ENCODE measurements at regions not wholly inside any gene's neighbourhood (a gene's known extent, or its start where the extent isn't known, plus 50 kb on each side); places are given as distances from the start of the nearest gene placed in this dataset.

GRCh38 chr5:120886351-120886860 is 422.3 kb downstream of the PRR16 start:
- no peaks in the 10 kb centered on the region for H3K27me3 ChIP-seq
- H3K27ac ChIP-seq: no peak overlapping the region
- WGBS, 2 donors (ENCODE audit: low coverage in 1 of 2): 69 to 85% methylated on average over 3 to 7 of the region's 7 CpGs
- H3K36me3 ChIP-seq: no peaks in the 10 kb centered on the region
- H3K4me1 ChIP-seq: no peaks in the 10 kb centered on the region
- intact Hi-C loops (cut with DNase I; ENCODE audit: low total_unique reads): no loop called here
- no peak overlapping the region for H3K4me3 ChIP-seq
- no peak for DNase-seq
- H3K9me3 ChIP-seq: no peaks in the 10 kb centered on the region
- in situ Hi-C loops (cut with MboI; ENCODE audit: low pct_ligation_motif_present in 1 of 4, low pct_unique_long_range_greater_than_20kb in 1 of 4, low sequenced_read_pairs in 3 of 4): no loop called here
- no peak for TF ChIP-seq POLR2AphosphoS5 (IDR thresholded peaks at IDR 0.05)
- no peak for TF ChIP-seq POLR2A (IDR thresholded peaks at IDR 0.05)
- TF ChIP-seq CTCF (IDR thresholded peaks at IDR 0.05): no peak
- no peak for TF ChIP-seq EP300 (IDR thresholded peaks at IDR 0.05; ENCODE audit: low read depth)

GRCh38 chr5:120895660-120896059 is 431.6 kb downstream of the PRR16 start:
- H3K27ac ChIP-seq: no peak overlapping the region
- H3K9me3 ChIP-seq: no peaks in the 10 kb centered on the region
- H3K4me1 ChIP-seq: no peaks in the 10 kb centered on the region
- intact Hi-C loops (cut with DNase I; ENCODE audit: low total_unique reads): no loop called here
- no peak for DNase-seq
- no peak overlapping the region for H3K4me3 ChIP-seq
- no peaks in the 10 kb centered on the region for H3K27me3 ChIP-seq
- TF ChIP-seq EP300 (IDR thresholded peaks at IDR 0.05; ENCODE audit: low read depth) (no peak), CTCF (IDR thresholded peaks at IDR 0.05) (no peak)
- no peaks in the 10 kb centered on the region for H3K36me3 ChIP-seq
- 76 to 79% methylated on average over 2 of the region's 2 CpGs for WGBS, 2 donors (ENCODE audit: low coverage in 1 of 2)
- in situ Hi-C loops (cut with MboI; ENCODE audit: low pct_ligation_motif_present in 1 of 4, low pct_unique_long_range_greater_than_20kb in 1 of 4, low sequenced_read_pairs in 3 of 4): no loop called here

- H3K4me3 ChIP-seq: no peak overlapping the region
- in situ Hi-C loops (cut with MboI; ENCODE audit: low pct_ligation_motif_present in 1 of 4, low pct_unique_long_range_greater_than_20kb in 1 of 4, low sequenced_read_pairs in 3 of 4) (no loop called here), intact Hi-C loops (cut with DNase I; ENCODE audit: low total_unique reads) (no loop called here)
- no peaks in the 10 kb centered on the region for H3K27me3 ChIP-seq
- TF ChIP-seq CTCF (IDR thresholded peaks at IDR 0.05): no peak
- TF ChIP-seq POLR2A (IDR thresholded peaks at IDR 0.05): no peak
- TF ChIP-seq EP300 (IDR thresholded peaks at IDR 0.05; ENCODE audit: low read depth): no peak
- TF ChIP-seq POLR2AphosphoS5 (IDR thresholded peaks at IDR 0.05): no peak
- no peak overlapping the region for H3K27ac ChIP-seq
- no peaks in the 10 kb centered on the region for H3K9me3 ChIP-seq
- 14 to 35% methylated on average over 1 of the region's 1 CpG for WGBS, 2 donors (ENCODE audit: low coverage in 1 of 2)
- DNase-seq: no peak
- H3K4me1 ChIP-seq: peaks cover 0 to 3% (median 0%) of the 10 kb centered on the region in 4 donors
- H3K36me3 ChIP-seq: no peaks in the 10 kb centered on the region
Observed at GRCh38 chr5:120901199-120901598, 437.1 kb downstream of the PRR16 start.

- in situ Hi-C loops (cut with MboI; ENCODE audit: low pct_ligation_motif_present in 1 of 4, low pct_unique_long_range_greater_than_20kb in 1 of 4, low sequenced_read_pairs in 3 of 4): no loop called here
- Histone ChIP-seq H3K27me3 (no peaks in the 10 kb centered on the region), H3K4me3 (no peak overlapping the region), H3K4me1 (no peaks in the 10 kb centered on the region), H3K9me3 (no peaks in the 10 kb centered on the region), H3K27ac (no peak overlapping the region), H3K36me3 (no peaks in the 10 kb centered on the region)
- 79 to 97% methylated on average over 1 of the region's 1 CpG for WGBS, 2 donors (ENCODE audit: low coverage in 1 of 2)
- intact Hi-C loops (cut with DNase I; ENCODE audit: low total_unique reads): no loop called here
- TF ChIP-seq POLR2AphosphoS5 (IDR thresholded peaks at IDR 0.05) (no peak), EP300 (IDR thresholded peaks at IDR 0.05; ENCODE audit: low read depth) (no peak)
- DNase-seq: no peak
Observed at GRCh38 chr5:120907953-120908352, 443.9 kb downstream of the PRR16 start.

GRCh38 chr5:120910629-120911028 is 446.5 kb downstream of the PRR16 start:
- Histone ChIP-seq H3K27ac (no peak overlapping the region), H3K27me3 (no peaks in the 10 kb centered on the region), H3K36me3 (no peaks in the 10 kb centered on the region), H3K4me3 (no peak overlapping the region), H3K9me3 (no peaks in the 10 kb centered on the region), H3K4me1 (no peaks in the 10 kb centered on the region)
- DNase-seq: no peak
- intact Hi-C loops (cut with DNase I; ENCODE audit: low total_unique reads) (no loop called here), in situ Hi-C loops (cut with MboI; ENCODE audit: low pct_ligation_motif_present in 1 of 4, low pct_unique_long_range_greater_than_20kb in 1 of 4, low sequenced_read_pairs in 3 of 4) (no loop called here)
- TF ChIP-seq EP300 (IDR thresholded peaks at IDR 0.05; ENCODE audit: low read depth) (no peak), POLR2A (IDR thresholded peaks at IDR 0.05) (no peak), CTCF (IDR thresholded peaks at IDR 0.05) (no peak), POLR2AphosphoS5 (IDR thresholded peaks at IDR 0.05) (no peak)
- 56% methylated on average over 1 of the region's 1 CpG; no CpG with 5 or more reads in 1 of the 2 donors for WGBS, 2 donors (ENCODE audit: low coverage in 1 of 2)

All from transverse colon (tissue), 4 donors.